HG03103 (cell line): ENCODE measurements at regions not wholly inside any gene's neighbourhood (a gene's known extent, or its start where the extent isn't known, plus 50 kb on each side); places are given as distances from the start of the nearest gene placed in this dataset.

ENCODE experiments used
- ATAC-seq: cut with Tn5 transposase; IDR thresholded peaks from one replicate; pipeline ENCODE4 v1.9.1; 2021; ENCODE audit warnings: low read depth; ENCODE audit not compliant: unreplicated experiment

DNA sequence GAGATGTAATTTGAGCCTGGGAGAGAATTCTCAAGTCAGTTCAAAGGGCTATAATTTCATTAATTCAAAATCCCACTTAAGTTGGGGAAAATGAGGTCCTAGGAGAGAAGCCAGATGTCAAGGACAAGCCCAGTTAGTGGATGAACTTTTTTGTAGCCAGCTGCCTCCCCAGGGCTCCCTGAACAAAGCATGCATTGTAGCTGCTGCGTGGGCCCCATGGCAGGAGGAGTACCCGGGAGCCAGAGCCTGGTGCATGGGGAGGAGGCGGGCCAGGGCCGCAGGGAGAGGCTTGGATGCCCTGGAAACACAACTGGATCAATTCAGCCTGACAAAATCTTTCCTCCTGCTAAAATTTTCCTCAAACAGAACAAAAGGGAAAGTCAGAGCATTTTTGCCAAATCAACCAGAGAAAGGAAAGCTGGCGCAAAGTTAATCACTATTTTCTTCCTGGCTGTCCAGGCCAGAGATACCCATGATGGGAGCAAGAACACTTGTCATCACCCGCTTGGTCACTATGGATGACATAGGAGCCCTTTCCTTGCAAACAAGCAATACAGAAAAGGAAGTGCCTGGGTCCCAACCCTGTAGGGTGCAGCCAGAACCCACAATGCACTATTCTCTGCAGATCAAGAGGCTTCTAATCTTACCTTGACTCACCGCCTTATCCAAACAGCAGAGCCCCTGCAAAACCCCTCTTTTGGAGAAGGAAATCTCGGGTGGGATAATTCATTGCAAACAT, 248.1 kb upstream of the RAB4A start:
- no peak for ATAC-seq

- no peak for ATAC-seq
Measured at GRCh38 chr1:229023651-229024300, 247.1 kb upstream of the RAB4A start.

DNA sequence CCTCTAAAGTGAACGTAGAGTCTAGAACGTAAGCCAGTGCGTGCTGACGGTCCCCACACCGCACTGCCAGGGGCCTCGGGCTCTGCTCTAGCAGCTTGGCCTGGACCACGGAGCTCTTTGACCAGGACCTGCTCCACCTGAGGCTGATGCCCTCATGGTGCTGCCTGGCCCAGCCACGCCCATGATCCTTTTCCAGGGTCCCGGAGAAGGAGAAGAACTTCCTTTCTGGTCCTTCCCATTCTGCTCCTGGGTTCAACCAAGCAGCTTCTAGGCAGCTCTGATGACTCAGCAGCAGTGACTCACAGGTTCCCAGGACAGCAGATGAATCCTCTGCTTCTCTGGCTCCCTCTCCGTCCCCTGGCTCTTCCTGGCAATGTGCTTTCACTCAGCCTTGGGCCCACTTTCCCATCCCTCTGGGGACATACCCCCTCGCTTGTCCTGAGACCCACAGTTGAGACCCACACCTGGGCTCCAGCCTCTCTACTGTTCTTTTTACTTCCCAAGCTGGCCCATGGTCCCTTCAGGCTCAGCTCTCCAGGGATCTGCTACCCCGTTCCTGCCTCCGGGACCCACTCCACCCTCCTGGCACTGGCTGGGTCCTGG, 246.3 kb upstream of the RAB4A start:
- no peak for ATAC-seq

- no peak for ATAC-seq
Measured at GRCh38 chr1:229025576-229025975, 245.3 kb upstream of the RAB4A start.

GRCh38 chr1:229027158-229027557, 243.8 kb upstream of the RAB4A start:
- ATAC-seq = no peak

- ATAC-seq = peak; percentile 67
Measured at GRCh38 chr1:229027622-229028182, 243.2 kb upstream of the RAB4A start.

DNA sequence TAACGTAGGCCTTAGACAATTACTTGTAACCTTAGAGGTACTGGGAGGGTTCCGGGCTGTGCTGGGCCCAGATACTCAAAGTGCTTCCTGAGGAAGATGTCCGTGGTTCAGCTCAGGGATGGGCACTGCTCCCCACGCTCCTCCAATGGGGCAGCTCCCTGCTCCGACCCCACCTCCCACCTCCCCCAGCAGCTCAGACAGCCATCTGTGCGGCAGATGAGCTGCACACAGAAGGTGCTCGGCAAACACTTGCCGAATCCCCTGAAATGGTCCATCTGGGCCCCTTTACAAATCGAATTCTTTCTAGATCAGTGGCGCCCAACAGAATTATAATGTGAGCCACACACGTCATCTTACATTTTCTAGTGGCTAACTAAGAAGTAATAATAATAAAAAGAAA, 242.4 kb upstream of the RAB4A start:
- no peak for ATAC-seq

- no peak for ATAC-seq
Measured at GRCh38 chr1:229028987-229029878, 241.7 kb upstream of the RAB4A start.

- no peak for ATAC-seq
Measured at GRCh38 chr1:229029879-229030235, 241.1 kb upstream of the RAB4A start.

GRCh38 chr1:229030630-229031029, 240.3 kb upstream of the RAB4A start:
- no peak for ATAC-seq

- ATAC-seq = no peak
Measured at GRCh38 chr1:229031061-229031460, 239.8 kb upstream of the RAB4A start.

DNA sequence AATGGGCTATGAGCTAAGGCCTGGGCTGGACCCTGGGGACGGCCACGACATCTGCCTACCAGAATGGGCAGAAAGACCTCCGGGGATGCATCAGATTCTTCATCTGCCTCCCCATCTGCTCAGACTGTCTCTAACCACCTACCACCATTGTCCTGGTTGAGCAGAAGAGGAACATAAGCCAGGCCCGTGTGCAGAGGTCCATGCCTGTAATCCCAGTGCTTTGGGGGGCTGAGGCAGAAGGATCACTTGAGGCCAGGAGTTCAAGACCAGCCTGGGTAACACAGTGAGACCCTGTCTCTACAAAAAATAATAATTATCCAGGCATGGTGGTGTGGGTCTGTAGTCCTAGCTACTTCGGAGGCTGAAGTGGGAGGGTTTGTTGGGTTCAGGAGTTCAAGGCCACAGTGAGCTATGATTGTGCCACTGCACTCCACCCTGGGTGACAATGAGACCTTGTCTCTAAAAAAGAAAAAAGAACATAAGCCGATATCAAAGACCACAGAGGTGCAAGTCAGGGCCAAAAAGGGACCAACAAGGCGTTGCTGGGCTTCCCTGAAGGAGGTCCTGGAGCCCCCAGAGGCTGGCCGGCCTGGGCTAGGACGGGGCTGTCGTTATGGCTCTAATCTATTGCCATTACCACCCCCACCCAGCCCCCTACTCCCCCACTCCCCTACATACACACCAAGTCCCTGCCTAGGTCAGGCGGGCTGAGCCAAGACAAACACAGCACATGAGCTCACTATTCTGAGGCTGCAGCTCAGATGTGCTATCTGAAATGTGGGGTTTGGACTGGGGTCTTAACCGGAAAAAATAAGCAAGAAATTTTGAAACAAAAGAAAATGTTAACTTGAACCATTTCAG, 239.2 kb upstream of the RAB4A start:
- no peak for ATAC-seq

DNA sequence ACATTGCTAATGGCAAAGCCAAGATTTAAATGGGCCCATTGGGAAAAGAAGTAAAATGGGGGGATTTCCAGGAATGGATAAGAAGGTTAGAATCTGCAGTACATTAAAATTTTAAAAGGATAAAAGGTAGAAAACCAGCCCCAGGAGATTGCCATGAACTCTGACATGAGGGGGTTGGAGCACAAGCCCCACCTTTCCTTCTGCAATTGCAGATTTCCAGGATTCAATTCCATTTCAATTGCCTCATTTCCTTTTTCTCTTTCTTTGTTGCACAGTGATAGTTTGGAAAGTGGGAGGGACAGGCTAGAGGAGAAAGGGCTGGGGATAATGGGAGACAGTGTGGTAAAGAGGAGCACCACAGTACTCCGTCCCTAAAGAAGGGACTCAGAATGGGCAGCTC, 238.5 kb upstream of the RAB4A start:
- ATAC-seq = no peak

DNA sequence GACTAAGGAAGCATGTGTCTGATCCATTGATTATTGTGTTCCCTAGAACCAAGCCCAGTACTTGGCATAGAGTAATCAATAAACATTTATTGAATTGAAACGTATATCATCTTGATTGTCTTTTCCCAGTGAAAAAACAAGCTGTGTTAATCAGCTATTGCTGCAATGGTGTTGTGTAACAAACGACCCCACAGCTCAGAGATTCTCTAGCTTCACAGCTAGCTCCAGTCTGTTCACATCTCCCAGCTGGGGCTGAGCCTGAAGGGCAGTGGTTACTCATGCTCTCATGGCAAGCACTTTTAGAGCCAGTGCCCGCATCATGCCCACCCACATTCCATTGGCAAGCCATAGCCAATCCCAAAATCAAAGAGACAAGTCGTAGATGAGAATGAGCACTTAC, 237.4 kb upstream of the RAB4A start:
- no peak for ATAC-seq

- no peak for ATAC-seq
Measured at GRCh38 chr1:229034342-229034741, 236.6 kb upstream of the RAB4A start.

GRCh38 chr1:229035054-229035747, 235.7 kb upstream of the RAB4A start:
- ATAC-seq = peak; percentile 83

DNA sequence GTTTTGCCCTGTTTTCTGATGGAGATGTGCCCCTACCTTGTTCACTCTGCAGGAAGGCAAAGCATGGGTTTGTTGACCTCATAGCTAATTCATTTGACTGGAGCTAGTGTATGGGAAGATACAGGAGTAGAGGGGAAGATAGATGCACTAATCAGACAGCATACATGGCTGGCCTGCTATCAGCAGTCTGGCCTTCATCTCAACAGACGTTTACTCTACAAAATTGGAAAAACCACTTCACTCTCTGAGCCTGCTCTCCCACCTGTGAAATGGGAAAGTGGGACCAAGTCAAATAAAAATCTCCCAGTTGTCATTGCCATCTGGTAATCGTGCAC, 235.2 kb upstream of the RAB4A start:
- ATAC-seq = peak; percentile 33

DNA sequence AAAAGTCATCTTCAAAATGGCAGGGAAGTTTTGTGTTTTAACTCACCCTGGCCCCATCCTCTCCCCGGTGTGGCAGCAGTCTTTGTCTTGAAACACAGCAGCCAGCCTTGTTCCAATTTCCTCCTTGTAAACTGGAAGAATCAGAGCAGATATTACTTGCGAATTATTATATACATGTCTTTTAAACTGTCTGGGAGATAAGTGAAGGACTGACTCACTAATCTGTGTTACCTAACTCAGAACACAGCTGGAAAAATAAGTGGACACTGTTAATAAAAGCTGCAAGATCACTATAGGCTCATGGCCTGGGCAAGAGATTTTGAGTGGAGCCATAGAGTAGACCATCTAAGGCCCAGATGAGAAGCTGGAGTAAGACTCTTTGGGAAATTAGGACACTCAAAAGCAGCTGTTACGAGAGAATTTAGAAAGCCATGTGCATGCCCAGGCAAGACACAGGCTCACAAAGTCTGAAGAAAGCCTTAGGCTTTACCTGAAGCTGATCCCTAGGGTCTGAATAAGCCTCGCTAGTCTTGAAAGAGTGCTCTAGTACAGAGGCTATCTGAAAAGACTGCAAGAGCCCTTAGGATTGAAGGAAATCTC, 233.0 kb upstream of the RAB4A start:
- ATAC-seq = no peak
